Panc1 (cell line): ENCODE measurements at regions not wholly inside any gene's neighbourhood (a gene's known extent, or its start where the extent isn't known, plus 50 kb on each side); places are given as distances from the start of the nearest gene placed in this dataset.

Source experiments
- CTCF ChIP-seq: fragments of 450-650 bp; IDR thresholded peaks from 2 replicates; pipeline ENCODE4 v1.5.1; 2017; ENCODE audit warnings: mild to moderate bottlenecking
- POLR2AphosphoS5 ChIP-seq: IDR thresholded peaks from 2 replicates; pipeline ENCODE4 v1.6.1; 2012; ENCODE audit warnings: mild to moderate bottlenecking, low read depth, low read length, moderate library complexity
- REST ChIP-seq, 2 experiments: IDR thresholded peaks; 2 replicates each; pipeline ENCODE4 v1.6.1; 2011 to 2012; ENCODE audit warnings: low read depth in 2 of 2, control low read depth in 1 of 2, low read length in 1 of 2, mild to moderate bottlenecking in 1 of 2, moderate library complexity in 1 of 2; ENCODE audit not compliant: insufficient read depth in 1 of 2
- SIN3A ChIP-seq: IDR thresholded peaks from 2 replicates; pipeline ENCODE4 v1.6.1; 2012; ENCODE audit warnings: low read depth, mild to moderate bottlenecking, low read length, moderate library complexity, borderline replicate concordance; ENCODE audit not compliant: insufficient read depth

GRCh38 chr7:79612022-79612421, 158.6 kb upstream of the MAGI2 start:
- TF ChIP-seq CTCF (no peak), POLR2AphosphoS5 (no peak), REST (IDR thresholded peaks at IDR 0.05; ENCODE audit: insufficient read depth in 1 of 2, low read depth in 2 of 2, low read length in 1 of 2) (no peak), SIN3A (no peak)
